Prostate gland (tissue), 2 donors: ENCODE measurements at regions not wholly inside any gene's neighbourhood (a gene's known extent, or its start where the extent isn't known, plus 50 kb on each side); places are given as distances from the start of the nearest gene placed in this dataset.

Experiments
- CTCF ChIP-seq, 4 experiments: fragments of 200-600 bp in 2 of 4; fragments of 450-650 bp in 2 of 4; sonication (generic) in 2 of 4; IDR thresholded peaks; 1 replicate in 3 of 4; 2 replicates in 1 of 4; pipeline ENCODE4 v1.5.1; 2016 to 2019; ENCODE audit warnings: antibody characterized with exemption in 4 of 4, mild to moderate bottlenecking in 2 of 4, moderate library complexity in 2 of 4
- POLR2A ChIP-seq: fragments of 450-650 bp; IDR thresholded peaks from one replicate; pipeline ENCODE4 v1.6.1; 2016; ENCODE audit warnings: antibody characterized with exemption, mild to moderate bottlenecking
- POLR2AphosphoS5 ChIP-seq: sonication (generic); formaldehyde crosslinking; IDR thresholded peaks from one replicate; pipeline ENCODE4 v1.6.1; 2017; ENCODE audit warnings: antibody characterized with exemption

GRCh38 chr3:187951452-187952190 lies 202.3 kb upstream of the LPP start:
- no peak for TF ChIP-seq CTCF (IDR thresholded peaks at IDR 0.05)
- no peak for TF ChIP-seq POLR2A
- TF ChIP-seq POLR2AphosphoS5, result no peak
